Thyroid gland (tissue), 4 donors: ENCODE measurements at regions not wholly inside any gene's neighbourhood (a gene's known extent, or its start where the extent isn't known, plus 50 kb on each side); places are given as distances from the start of the nearest gene placed in this dataset.

Experiments
- DNase-seq, 2 donors: peaks; one replicate each; pipeline ENCODE4 v3.0.0-alpha.2; 2019
- H3K27ac ChIP-seq, 3 donors: fragments of 200-600 bp; sonication (generic); 1 replicate in 2 of 3; 2 replicates in 1 of 3; pipeline ENCODE4 v1.5.1; 2016 to 2019; ENCODE audit warnings: mild to moderate bottlenecking in 1 of 3, moderate library complexity in 1 of 3
- H3K27me3 ChIP-seq: fragments of 200-600 bp; sonication (generic); one replicate; pipeline ENCODE4 v1.5.1; 2019
- H3K36me3 ChIP-seq, 2 donors: fragments of 200-600 bp; sonication (generic); one replicate each; pipeline ENCODE4 v1.5.1; 2016 to 2019
- H3K4me1 ChIP-seq, 2 donors: fragments of 200-600 bp; sonication (generic); one replicate each; pipeline ENCODE4 v1.5.1; 2017 to 2019
- H3K4me3 ChIP-seq, 3 donors: fragments of 200-600 bp; sonication (generic); replicated peaks in 1 of 3; 1 replicate in 2 of 3; 2 replicates in 1 of 3; pipeline ENCODE4 v1.5.1; 2016; ENCODE audit warnings: mild to moderate bottlenecking in 1 of 3
- H3K9me3 ChIP-seq: fragments of 200-600 bp; sonication (generic); one replicate; pipeline ENCODE4 v1.5.1; 2017
- CTCF ChIP-seq, 6 experiments: fragments of 200-600 bp in 3 of 6; fragments of 450-650 bp in 3 of 6; sonication (generic) in 3 of 6; IDR thresholded peaks; one replicate each; pipeline ENCODE4 v1.5.1; 2016 to 2019; ENCODE audit warnings: antibody characterized with exemption in 6 of 6, mild to moderate bottlenecking in 2 of 6, inconsistent platforms in 1 of 6, moderate library complexity in 1 of 6
- POLR2A ChIP-seq, 2 donors: fragments of 450-650 bp; IDR thresholded peaks; one replicate each; pipeline ENCODE4 v1.6.1; 2017; ENCODE audit warnings: antibody characterized with exemption in 2 of 2, mild to moderate bottlenecking in 2 of 2, moderate library complexity in 1 of 2
- WGBS, 2 donors: methylation state at CpG; one replicate each; pipeline ENCODE4 v1.1.5; 2017; 5-methylcytosine and 5-hydroxymethylcytosine counted together
- intact Hi-C: fragments of 100-400 bp; cut with DNase I; formaldehyde crosslinking; loops from one replicate; pipeline ENCODE4 v1.15.1; 2023

- 83 to 92% methylated on average over 6 of the region's 6 CpGs for WGBS, 2 donors
Measured at GRCh38 chr20:54407459-54407858, 67.9 kb upstream of the DOK5 start.

GRCh38 chr20:54415967-54416366, 59.4 kb upstream of the DOK5 start:
- Histone ChIP-seq H3K36me3 (no peaks in the 10 kb centered on the region), H3K4me1 (no peaks in the 10 kb centered on the region), H3K9me3 (no peaks in the 10 kb centered on the region), H3K4me3 (no peak overlapping the region), H3K27ac (no peak overlapping the region), H3K27me3 (no peaks in the 10 kb centered on the region)
- 63 to 82% methylated on average over 1 of the region's 1 CpG for WGBS, 2 donors
- no peak for DNase-seq
- no peak for TF ChIP-seq POLR2A (IDR thresholded peaks at IDR 0.05)
- no peak for TF ChIP-seq CTCF (IDR thresholded peaks at IDR 0.05)
- intact Hi-C loops: no loop called here

More at GRCh38 chr20:54407459-54407858, 67.9 kb upstream of the DOK5 start:
- DNase-seq: no peak
- Histone ChIP-seq H3K27me3 (no peaks in the 10 kb centered on the region), H3K4me1 (no peaks in the 10 kb centered on the region), H3K4me3 (no peak overlapping the region), H3K27ac (no peak overlapping the region), H3K9me3 (no peaks in the 10 kb centered on the region), H3K36me3 (no peaks in the 10 kb centered on the region)
- no peak for TF ChIP-seq POLR2A (IDR thresholded peaks at IDR 0.05)
- TF ChIP-seq CTCF (IDR thresholded peaks at IDR 0.05): no peak
- intact Hi-C loops: no loop called here

- 79 to 80% methylated on average over 4 of the region's 4 CpGs for WGBS, 2 donors
- H3K4me1 ChIP-seq: no peaks in the 10 kb centered on the region
- intact Hi-C loops: no loop called here
Measured at GRCh38 chr20:54416770-54417169, 58.6 kb upstream of the DOK5 start.

GRCh38 chr20:54419531-54419930, 55.9 kb upstream of the DOK5 start:
- DNase-seq: no peak

More at GRCh38 chr20:54416770-54417169, 58.6 kb upstream of the DOK5 start:
- no peak overlapping the region for H3K27ac ChIP-seq
- no peak for DNase-seq
- no peak overlapping the region for H3K4me3 ChIP-seq
- H3K27me3 ChIP-seq: no peaks in the 10 kb centered on the region
- TF ChIP-seq CTCF (IDR thresholded peaks at IDR 0.05): no peak
- no peak for TF ChIP-seq POLR2A (IDR thresholded peaks at IDR 0.05)
- no peaks in the 10 kb centered on the region for H3K9me3 ChIP-seq
- H3K36me3 ChIP-seq: no peaks in the 10 kb centered on the region

More at GRCh38 chr20:54419531-54419930, 55.9 kb upstream of the DOK5 start:
- Histone ChIP-seq H3K4me1 (no peaks in the 10 kb centered on the region), H3K27me3 (no peaks in the 10 kb centered on the region), H3K9me3 (no peaks in the 10 kb centered on the region), H3K4me3 (no peak overlapping the region), H3K27ac (no peak overlapping the region), H3K36me3 (no peaks in the 10 kb centered on the region)
- intact Hi-C loops: no loop called here
- TF ChIP-seq CTCF (IDR thresholded peaks at IDR 0.05): no peak
- no peak for TF ChIP-seq POLR2A (IDR thresholded peaks at IDR 0.05)
